ENCODE measurements at regions not wholly inside any gene's neighbourhood (a gene's known extent, or its start where the extent isn't known, plus 50 kb on each side); places are given as distances from the start of the nearest gene placed in this dataset.

DNA sequence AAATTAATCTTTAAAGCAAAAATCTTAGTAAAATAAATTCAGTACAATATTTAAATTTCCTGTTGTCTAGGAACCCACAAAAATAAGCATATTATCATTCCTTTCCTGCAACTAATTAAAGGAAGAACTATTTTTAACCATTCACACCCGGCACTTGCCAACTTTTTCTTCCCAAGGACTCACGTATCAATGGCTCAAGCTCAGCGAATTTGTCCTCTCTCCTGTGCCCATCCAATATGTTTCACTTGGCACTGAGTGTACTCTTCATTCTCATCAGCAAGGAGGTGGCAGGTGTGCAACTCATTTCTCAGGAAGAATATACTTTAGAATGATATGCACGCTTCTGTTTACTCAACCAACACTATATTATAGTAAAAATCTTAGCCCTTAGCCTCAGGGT is 419.4 kb downstream of the C6orf118 start:
- TF ChIP-seq, protein P1, sequence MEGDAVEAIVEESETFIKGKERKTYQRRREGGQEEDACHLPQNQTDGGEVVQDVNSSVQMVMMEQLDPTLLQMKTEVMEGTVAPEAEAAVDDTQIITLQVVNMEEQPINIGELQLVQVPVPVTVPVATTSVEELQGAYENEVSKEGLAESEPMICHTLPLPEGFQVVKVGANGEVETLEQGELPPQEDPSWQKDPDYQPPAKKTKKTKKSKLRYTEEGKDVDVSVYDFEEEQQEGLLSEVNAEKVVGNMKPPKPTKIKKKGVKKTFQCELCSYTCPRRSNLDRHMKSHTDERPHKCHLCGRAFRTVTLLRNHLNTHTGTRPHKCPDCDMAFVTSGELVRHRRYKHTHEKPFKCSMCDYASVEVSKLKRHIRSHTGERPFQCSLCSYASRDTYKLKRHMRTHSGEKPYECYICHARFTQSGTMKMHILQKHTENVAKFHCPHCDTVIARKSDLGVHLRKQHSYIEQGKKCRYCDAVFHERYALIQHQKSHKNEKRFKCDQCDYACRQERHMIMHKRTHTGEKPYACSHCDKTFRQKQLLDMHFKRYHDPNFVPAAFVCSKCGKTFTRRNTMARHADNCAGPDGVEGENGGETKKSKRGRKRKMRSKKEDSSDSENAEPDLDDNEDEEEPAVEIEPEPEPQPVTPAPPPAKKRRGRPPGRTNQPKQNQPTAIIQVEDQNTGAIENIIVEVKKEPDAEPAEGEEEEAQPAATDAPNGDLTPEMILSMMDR (IDR thresholded peaks at IDR 0.05), result no peak
- no peak for TF ChIP-seq EP300 (IDR thresholded peaks at IDR 0.05)
